ENCODE measurements at regions not wholly inside any gene's neighbourhood (a gene's known extent, or its start where the extent isn't known, plus 50 kb on each side); places are given as distances from the start of the nearest gene placed in this dataset.
"Not testable (repeated sequence)": the region's sequence is repeated elsewhere in the genome, so short reads cannot be mapped to it uniquely, and the experiment has no call there.

- no peak for DNase-seq (ENCODE audit: low read depth, low spot score)
Measured at GRCh38 chr7:106562711-106563366, 98.1 kb downstream of the CCDC71L start.

GRCh38 chr7:106561666-106562411 is 99.1 kb downstream of the CCDC71L start:
- DNase-seq (ENCODE audit: low read depth, low spot score) = no peak

DNA sequence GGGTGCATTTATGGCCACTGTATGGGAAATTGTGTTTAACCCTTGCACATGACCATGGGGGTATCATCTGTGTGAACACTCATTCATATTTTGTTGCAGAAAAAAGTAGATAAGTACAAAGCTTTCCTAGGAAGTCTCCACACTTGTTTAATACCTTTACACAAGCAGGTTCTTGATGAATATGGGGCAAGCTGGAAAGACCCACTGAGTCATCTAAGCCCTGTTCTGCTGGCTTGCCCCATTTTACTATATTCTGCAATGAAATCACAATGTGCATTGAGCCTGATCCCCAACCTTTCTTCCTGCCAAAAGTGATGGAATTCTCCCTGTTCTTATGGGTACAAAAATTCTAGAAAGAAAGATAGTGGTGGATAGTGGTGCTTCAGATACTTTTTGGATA is 99.8 kb downstream of the CCDC71L start:
- no peak for DNase-seq (ENCODE audit: low read depth, low spot score)

GRCh38 chr7:106560482-106560881 is 100.5 kb downstream of the CCDC71L start:
- DNase-seq (ENCODE audit: low read depth, low spot score) = no peak

GRCh38 chr7:106556244-106556643 is 104.7 kb downstream of the CCDC71L start:
- DNase-seq (ENCODE audit: low read depth, low spot score) = not testable (repeated sequence)

DNA sequence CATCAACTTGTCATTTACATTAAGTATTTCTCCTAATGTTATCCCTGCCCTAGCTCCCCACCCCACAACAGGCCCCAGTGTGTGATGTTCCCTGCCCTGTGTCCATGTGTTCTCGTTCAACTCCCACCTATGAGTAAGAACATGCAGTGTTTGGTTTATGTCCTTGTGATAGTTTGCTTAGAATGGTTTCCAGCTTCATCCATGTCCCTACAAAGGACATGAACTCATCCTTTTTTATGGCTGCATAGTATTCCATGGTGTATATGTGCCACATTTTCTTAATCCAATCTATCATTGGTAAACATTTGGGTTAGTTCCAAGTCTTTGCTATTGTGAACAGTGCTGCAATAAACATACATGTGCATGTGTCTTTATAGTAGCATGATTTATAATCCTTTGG is 106.3 kb downstream of the CCDC71L start:
- DNase-seq (ENCODE audit: low read depth, low spot score) = not testable (repeated sequence)

DNA sequence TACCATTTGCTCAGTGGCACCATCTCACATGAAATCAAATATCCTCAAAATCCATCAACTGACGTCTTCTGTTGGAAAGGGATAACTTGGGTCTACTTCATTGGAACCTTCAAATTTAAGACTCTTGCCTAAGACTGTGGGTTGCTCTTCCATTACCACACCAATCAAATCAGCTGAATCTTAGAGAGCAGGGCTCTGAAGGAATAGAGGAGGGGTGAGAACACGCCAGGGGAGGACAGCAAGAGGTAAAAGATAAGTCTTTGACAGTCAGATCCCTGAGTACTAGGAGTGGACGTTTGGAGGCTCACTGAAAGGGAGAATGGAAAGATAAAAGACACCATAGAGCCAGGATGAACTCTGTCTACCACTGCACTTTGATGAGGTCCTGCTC is 107.5 kb downstream of the CCDC71L start:
- no peak for DNase-seq (ENCODE audit: low read depth, low spot score)

- DNase-seq (ENCODE audit: low read depth, low spot score) = no peak
Measured at GRCh38 chr7:106552645-106553445, 108.1 kb downstream of the CCDC71L start.

- no peak for DNase-seq (ENCODE audit: low read depth, low spot score)
Measured at GRCh38 chr7:106551936-106552335, 109.0 kb downstream of the CCDC71L start.

DNA sequence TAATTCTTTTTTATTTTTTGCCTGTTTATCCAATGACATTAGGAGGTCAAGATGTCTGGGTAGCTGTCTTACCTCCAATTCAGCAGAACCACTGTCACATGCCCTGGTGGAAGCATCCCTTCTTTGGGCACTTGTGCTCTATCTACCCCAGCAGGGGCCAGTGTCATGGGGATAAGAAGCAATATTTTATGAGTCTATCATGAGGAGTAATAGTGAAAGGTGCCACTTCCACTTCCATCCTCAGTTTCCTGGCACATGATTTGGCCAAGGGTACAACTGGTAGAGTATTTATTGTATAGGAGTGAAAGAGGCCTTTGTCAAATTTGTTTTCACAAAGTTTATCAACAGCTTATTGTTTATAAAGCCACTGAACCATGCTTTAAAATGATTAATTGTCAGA is 112.5 kb downstream of the CCDC71L start:
- no peak for DNase-seq (ENCODE audit: low read depth, low spot score)

DNA sequence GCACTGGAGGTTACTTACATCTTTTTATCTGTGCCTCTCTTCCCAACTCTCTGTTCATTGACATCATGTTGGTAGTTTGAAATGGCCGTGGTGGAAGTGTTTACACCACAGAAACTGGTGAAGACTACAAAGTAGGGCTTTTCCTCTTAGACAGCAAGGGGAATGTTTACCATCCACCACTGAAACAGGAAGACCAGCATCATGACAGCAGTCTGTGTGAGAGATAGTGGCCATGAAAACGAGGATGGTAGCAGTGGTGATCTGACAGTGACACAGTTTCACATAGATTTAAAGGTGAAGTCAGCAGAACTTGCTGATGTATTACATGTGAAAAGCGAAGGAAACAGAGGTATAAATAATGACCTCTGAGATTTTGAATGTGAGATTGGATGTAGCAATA is 115.7 kb downstream of the CCDC71L start:
- no peak for DNase-seq (ENCODE audit: low read depth, low spot score)

DNA sequence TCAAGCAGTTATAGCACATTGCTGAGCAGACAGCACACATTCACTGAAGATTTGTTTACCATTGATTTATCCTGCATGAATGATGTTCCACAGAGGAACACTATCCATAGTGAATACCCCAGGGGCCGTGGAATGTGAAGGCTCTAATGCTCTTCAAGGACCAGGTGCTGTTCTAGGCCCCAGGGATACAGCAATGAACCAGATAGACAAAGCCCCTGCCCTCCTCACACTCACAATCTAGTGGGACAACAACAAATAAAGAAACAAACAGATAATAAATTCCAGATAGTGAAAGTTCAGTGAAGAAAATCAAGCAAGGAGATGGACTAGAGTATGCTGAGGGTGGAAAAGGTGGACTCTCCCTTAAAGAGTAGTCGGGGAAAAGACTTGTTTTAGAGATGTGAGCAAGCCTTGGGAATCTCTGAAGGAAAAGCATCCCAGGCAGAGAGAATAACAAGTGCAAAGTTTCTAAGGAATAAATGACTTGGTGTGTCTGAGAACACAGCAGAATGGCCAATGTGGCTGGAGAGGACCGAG is 117.7 kb downstream of the CCDC71L start:
- no peak for DNase-seq (ENCODE audit: low read depth, low spot score)

DNA sequence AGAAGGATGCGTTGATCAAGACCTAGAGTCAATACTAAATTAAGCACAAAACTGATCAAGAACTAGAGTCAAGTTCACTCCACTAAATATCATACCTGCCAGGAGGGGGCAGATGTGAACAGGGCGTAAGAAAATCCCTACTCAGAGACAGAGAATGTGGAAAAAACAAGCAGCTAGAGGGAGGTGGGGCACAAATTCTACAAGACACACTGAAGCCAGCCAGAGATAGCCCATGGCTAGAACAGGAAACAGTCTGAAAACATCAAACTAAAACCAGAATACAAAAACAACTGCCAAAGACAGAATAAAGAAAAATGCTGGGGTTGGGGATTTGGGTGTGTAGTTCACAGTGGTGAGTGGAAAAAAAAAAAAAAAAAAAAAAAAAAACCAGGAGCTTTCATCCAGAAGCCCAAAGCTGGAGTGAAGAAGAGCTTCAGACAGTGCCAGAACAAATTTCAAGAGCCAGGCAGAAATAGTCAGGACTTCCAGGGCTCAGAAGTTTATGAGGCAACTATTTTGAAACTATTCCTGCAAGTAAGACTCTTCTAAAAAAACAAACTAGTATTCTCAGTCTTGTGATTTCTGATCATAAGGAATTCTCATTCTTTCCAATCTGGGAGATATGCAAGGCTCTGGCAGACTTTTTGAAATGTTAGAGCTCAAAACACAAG is 118.3 kb downstream of the CCDC71L start:
- peak; percentile 69 for DNase-seq (ENCODE audit: low read depth, low spot score)

DNA sequence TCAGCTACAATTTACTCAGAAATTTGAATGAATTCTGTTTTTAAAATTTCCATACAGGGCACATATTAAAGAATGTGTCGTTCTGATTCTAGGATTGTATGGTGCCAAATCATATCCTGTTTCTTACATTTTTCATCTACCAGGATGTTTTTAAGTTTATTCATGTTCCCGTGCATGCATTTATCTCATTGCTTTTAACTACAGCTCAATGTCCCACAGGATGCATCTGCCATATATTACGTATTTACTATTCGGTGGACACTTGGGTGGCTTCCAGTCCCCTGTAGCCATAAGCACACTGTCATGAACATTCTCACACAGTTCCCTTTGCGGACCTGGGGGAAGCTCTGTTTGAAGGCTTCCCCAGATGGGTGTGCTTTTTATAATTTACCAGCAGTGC is 122.3 kb downstream of the CCDC71L start:
- DNase-seq (ENCODE audit: low read depth, low spot score) = no peak

GRCh38 chr7:106537119-106537518 is 123.8 kb downstream of the CCDC71L start:
- no peak for DNase-seq (ENCODE audit: low read depth, low spot score)

- no peak for DNase-seq (ENCODE audit: low read depth, low spot score)
Measured at GRCh38 chr7:106536079-106536478, 124.9 kb downstream of the CCDC71L start.

GRCh38 chr7:106535234-106535932 is 125.6 kb downstream of the CCDC71L start:
- no peak for DNase-seq (ENCODE audit: low read depth, low spot score)

DNA sequence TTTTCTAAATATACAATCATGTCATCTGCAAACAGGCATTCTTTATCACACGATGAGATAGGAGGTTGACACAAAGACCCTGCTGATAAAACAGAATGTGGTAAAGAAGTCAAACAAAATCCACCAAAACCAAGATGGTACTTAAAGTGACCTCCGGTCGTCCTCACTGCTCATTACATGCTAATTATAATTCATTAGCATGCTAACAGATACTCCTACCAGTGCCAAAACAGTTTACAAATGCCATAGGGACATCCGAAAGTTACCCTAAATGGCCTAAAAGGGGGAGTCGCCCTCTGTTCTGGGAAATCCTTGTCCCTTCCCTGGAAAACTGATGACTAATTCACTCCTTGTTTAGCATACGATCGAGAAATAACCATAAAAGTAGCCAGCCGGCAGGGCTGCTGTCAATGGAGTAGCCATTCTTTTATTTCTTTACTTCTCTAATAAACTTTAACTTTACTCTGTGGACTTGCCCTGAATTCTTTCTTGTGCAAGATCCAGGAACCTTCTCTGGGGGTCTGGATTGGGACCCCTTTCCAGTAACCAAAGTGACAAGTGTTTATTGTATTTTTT is 126.6 kb downstream of the CCDC71L start:
- DNase-seq (ENCODE audit: low read depth, low spot score) = no peak

- DNase-seq (ENCODE audit: low read depth, low spot score) = not testable (repeated sequence)
Measured at GRCh38 chr7:106530183-106530582, 130.8 kb downstream of the CCDC71L start.

- not testable (repeated sequence) for DNase-seq (ENCODE audit: low read depth, low spot score)
Measured at GRCh38 chr7:106526617-106527016, 134.3 kb downstream of the CCDC71L start.

DNA sequence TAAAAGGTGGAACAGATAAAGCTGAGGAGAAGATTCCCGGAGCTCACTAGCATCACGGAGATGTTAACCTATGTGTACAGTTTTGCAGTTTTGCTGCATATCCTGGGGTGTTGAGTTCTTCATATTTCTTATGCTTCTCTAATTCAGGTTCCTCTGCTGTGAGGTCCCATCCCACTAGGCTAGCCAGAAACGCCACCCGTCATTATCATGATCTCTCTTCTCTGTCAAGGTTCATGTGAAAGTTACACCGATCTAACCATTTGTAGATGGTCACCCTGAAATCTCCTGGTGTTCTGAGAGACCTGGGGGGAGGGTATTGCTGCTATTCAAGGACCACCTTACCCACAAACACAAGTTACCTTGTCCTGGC is 136.3 kb downstream of the CCDC71L start:
- no peak for DNase-seq (ENCODE audit: low read depth, low spot score)

Measured in smooth muscle cell of the brain vasculature (primary cell).